ENCODE measurements at regions not wholly inside any gene's neighbourhood (a gene's known extent, or its start where the extent isn't known, plus 50 kb on each side); places are given as distances from the start of the nearest gene placed in this dataset.

DNA sequence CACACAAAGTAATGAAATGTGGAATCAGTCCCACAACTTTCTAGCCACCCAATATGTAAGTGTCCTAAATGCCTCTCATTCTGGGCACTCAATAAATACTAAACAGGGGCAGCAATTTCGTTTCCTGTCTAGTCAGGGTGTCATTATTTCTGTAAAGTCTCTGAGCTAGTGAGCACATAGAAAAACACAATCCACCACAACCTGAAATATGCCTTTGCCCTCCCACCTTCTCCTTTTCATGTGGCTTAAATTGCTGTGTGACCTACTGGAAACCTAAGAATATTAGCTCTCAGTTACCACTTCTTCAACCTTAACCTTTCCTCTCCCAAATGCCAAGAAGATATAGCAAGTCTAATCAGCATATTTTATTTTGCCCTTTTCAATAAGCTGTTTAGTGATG, 456.3 kb upstream of the KCNMB2 start:
- TF ChIP-seq POLR2AphosphoS5 (IDR thresholded peaks at IDR 0.05; ENCODE audit: low read depth, low read length): no peak
- TF ChIP-seq POLR2A (IDR thresholded peaks at IDR 0.05; ENCODE audit: low read depth, low read length): no peak
